RKO (cell line): ENCODE measurements at regions not wholly inside any gene's neighbourhood (a gene's known extent, or its start where the extent isn't known, plus 50 kb on each side); places are given as distances from the start of the nearest gene placed in this dataset.

Experiments
- DNase-seq: peaks from one replicate; pipeline ENCODE4 v3.0.0-alpha.2; 2016; ENCODE audit warnings: low spot score

DNA sequence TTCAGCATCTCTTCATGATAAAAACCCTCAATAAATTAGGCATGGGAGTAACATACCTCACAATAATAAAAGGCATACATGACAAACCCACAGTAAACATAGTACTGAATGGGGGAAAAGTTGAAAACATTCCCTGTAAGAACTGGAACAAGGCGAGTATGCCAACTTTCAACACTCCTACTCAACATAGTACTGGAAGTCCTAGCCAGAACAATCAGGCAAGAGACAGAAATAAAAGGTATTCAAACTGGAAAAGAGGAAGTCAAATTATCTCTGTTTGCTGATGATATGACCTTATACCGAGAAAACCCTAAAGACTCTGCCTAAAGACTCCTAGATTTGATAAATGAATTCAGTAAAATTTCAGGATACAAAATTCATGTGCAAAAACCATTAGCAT lies 167.6 kb downstream of the TMEM38B start:
- DNase-seq: no peak

DNA sequence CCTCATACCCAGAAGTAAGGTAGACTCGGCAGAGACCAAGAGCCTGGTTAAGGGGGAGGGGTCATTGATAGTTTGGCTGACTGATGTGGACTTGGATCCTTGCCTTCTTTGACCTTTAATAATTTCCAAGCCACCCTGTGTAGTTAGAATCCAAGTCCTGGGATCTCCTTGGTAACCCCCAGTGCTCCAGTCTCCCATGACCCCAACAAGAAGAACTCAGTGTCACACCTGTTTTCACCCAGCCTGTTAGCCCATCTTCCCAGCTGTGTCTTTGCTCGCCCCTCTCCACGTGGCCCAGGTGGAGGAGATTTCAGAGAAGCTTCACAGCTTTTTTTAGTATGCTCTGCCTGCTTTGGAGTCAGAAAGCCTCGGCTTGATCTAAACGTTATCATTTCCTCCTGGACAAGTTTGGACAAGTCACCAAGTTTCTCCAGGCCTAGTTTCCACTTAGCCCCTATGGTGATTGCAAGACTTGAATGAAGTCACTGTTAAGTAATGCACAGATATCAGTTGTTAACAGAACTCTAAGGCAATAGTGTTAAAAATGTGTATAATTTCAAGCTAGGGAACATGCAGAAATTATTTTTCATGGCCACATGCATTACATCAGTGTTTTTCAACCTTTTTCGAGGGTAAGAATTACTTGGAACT lies 170.0 kb downstream of the TMEM38B start:
- DNase-seq: no peak

DNA sequence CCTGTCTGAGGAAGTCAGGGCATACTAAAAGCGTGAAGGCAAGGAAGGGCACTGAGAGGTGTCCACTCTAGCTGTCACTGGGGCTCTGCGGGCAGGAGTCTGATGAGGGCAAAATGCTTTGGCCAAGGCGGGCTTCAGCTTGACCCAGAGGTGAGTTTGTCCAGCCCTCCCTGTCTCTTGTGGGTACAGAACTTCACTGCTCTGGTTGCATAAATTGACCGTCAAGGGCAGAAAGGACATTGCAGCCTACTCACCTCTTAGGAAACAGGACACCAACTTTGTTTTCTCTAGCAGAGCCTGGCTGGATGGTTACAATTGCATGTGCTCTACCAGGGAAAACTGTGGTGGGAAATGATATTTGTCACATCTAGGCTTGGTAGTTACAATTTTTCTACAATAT lies 170.9 kb downstream of the TMEM38B start:
- no peak for DNase-seq

DNA sequence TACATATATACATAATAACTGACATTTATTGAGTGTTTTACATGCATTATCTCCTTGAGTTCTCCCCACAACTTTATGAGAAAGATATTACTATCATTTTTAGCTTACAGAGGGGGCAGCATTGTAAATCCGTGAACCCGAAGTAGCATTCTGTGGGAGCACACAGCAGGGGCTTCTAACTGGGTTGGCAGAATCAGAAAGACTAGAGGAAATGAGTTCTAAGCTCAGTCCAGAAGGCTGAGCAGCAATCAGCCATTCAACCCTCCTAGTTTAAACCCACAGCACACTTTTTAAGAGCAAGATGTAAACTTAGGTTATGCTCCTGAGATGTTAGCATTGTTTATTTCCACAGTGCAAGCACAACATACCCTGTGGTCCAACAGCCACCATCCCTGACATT lies 177.2 kb downstream of the TMEM38B start:
- no peak for DNase-seq

DNA sequence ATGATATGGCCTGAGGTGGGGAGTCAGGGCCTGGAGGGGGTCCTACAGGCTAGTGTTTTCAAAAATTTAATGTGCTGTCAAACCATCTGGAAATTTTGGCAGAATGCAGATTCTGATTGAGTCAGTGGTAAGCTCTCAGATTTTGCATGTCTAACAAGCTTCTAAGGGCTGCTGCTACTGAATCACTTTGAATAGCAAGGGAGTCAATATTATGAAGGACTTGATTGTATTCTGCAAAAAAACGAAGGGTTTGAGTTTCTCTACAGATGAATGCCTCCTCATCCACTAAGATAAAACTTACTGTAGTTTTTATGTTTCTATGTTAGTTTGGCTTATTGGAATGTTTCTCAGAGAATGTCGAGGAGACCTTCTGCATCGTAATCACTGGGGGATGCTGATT lies 179.5 kb downstream of the TMEM38B start:
- DNase-seq: no peak

DNA sequence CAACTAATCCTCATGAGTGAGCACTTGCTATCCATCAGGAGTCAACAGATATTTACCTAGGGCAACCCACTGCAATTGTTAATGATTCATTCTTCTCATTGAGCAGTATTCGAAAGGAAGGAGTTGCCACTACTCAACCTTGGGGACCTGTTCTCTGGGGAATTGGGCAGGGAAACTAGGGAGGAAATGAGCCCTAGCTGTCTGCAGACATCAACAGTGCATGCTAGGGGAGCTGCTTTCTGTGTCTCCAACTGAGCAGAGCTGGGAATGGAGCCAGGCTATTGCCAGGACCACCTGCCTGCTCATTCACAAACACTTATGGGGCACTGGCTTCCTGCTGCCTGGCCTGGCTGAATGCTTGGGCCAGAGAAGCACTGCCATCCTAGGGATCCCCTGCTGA lies 183.4 kb downstream of the TMEM38B start:
- no peak for DNase-seq

DNA sequence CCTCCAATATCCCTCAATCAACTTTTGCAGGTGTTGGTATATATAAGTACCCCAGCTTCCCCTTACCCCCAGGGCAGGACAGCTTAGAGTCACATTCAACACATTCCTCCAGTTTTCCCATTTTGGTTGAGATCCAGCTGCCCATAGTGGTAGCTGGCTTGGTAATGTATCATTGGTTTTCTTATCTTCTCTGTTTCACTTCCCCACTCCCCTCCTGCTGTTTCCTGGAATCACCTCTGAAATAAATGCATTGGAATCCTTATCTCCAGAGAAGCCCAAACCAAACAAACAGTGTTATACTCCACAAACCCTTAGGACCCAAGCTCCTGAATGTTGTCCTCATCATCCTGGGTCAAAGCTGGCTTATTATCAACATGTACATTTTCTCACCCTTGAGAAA lies 184.8 kb downstream of the TMEM38B start:
- DNase-seq: no peak

DNA sequence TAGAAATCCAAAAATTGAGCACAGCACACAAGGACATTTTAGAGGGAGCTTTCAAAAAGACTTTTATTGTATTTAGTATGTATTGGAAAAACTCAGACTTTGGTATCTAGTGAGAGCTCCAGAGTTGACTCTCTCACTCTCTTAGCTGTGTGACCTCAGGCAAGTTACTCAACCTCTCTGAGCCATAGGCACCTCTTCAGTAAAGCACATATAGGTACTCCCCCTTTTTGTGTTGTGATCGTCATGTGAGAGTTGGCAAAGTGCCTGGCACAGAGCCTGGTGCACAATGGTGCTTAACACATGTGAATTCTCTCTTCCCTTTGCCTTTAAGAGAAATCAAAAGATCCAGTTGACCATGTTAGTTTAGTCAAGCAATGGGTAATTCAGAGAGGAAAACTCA lies 186.2 kb downstream of the TMEM38B start:
- no peak for DNase-seq

DNA sequence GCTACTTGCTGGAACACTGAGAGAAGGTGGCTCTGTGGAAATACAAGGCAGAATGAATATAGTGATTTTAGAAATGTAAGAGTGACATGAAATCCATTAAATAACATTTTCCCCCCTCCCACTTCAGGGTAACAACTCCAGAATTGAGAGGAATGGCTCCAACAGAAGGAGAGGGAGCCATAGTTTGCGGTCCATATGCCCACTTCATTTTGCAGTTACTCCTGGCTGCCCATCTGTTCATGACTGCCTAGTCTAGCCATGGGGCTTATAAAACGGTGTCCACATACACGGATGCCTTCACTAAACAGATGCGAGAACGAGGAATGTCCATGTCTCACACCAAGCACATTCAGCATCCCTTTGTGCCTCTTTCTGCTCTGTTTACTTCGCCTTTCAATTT lies 186.7 kb downstream of the TMEM38B start:
- no peak for DNase-seq

DNA sequence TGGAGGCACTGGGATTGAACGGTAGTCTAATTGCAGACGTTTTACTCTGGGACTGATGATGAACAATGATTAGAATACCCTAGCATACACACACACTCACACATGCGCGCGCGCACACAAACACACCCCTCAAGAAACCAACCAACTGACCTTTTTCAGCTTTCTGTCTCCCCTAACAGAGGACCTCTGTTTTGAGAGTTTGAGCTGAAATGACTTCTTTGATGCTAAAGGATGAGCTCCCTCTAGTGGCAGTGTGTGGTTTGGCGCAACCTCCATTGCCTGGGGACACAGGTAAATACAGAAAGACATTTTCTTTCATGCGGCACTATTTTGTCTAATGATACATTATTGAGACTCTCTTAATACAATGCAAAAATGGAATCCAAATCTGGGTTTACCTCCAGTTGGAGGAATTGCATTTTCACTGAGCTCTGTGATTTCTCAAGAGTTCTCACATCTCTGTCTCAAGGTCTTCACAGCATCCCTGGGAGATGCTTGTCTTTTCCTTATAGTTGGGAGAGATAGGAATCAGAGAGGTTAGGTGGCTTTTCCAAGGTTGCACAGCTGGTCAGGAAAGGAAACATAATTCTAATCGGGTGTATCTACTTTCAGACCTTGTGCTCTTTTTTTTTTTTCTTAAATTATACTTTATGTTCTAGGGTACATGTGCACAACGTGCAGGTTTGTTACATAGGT lies 187.5 kb downstream of the TMEM38B start:
- DNase-seq: peak; percentile 75

DNA sequence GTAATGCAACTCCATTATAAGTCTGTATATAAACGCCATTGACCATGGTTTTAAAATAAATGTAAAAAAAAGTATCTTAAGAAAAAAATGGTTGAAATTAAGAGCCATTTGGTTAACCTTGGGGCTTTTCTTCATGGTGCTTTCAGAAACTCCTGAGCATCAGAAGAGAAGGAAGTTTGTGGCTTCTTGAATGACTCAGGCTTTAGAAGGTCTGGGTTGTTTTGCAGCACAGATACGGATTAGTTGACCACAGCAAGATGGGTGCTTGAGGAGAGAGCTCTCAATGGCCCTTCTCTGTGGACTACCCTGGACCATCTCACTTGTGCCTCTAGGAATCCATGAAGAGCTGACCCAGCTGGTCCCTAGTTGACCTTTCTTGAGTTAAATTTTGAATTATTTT lies 189.5 kb downstream of the TMEM38B start:
- no peak for DNase-seq

DNA sequence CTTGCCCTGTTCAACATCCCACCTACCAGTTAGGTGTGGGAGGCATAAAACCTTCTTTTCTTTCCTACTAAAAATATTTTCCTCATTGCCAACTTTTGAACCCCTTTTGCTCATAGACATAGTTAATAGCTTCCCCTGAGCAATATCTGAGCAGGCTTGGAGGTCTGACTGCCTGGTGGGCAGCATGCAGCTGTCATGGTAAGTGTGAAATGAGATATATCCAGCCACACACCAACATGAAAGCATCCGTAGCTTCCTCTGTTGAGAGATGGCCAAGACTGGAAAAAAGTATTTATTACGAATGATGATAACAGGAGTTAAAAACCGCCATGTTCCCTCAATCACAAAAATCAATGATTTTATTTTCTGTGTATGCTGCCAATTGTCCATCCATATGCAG lies 190.1 kb downstream of the TMEM38B start:
- no peak for DNase-seq

DNA sequence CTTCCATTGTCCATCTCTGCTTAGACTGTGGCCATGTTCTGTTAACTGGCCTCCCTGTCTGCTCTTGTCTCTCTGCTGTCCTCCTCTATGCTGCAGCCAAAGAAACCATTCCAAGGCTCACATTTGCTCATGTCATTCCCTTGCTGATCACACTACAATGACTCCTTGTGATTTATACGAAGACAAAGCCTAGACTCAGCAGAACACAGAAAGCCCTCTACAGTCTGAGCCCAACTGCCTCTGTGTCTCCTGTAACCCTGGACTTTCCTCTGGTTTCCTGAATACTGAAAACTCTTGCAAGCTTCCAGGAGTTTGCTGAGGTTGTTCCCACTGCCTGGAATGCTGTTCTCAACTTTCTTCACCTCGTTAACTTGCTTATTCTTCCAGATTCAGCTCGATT lies 191.8 kb downstream of the TMEM38B start:
- DNase-seq: no peak

DNA sequence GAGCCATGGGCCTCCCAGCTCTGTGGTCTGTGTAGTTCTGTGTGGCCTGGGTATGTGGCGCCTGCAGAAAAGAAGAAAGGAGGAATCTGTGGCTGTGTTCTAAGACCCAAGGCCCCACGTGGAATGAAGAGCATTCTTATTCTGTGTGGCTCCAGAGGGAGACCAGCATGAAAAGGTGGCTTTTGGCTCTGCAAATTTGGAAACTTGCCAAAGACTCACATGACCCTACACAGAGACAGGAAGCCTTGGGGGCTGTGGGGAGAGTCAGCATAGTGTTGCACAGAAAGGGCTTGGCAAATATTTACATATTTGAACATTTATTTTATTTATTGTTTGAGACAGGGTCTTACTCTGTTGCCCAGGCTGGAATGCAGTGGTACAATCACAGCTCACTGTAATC lies 193.3 kb downstream of the TMEM38B start:
- no peak for DNase-seq

DNA sequence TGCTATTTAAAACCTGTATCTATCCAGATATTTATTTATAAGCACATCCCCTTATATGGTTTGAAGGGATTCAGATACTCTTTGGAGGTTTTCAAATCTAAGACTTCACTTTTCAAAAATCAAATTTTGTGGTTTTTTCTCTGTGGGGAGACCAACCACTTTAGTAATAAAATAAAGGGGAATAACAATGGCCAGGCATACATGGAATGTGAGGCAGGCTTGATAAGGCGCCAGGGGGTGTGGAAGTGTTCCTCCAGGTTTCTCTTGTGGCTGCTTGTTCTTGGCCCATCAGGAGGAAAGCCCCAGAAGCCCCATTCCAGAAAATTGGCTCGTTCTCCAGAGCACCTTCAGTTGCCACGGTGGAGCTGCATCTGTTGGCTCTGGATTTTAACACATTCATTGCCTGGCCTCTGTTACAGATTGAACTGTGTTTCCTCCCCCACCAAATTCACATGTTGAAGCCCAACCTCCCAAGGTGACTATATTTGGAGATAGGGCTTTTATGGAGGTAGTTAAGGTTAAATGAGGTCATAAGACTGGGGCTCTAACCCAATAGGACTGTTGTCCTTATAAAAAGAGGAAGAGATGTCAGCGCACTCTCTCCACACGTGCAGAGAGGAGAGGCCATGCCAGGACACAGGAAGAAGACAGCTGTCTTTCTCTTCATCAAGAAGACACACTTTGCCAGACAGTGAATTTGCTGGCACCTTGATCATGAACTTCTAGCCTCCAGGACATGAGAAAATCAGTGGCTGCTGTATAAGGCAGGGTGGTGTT lies 195.9 kb downstream of the TMEM38B start:
- DNase-seq: no peak

DNA sequence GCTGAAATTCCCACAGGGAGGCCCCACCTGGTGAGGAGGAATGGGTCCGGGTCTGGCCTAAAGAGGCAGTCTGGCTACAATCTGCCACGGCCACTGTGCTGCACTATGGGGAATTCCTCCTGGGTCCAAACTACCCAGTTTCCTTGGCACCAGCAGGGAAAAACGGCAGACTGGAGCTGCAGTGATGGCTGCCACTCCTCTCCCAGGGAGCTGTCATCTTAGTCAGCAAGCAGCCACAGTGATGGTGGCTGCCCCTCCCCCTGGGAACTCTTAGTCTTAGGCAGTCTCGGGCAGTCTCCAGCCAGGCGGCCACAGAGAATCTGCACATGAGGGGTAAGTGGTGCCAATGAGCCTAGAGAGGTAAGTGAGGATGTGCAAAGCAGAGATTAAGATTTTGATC lies 205.8 kb downstream of the TMEM38B start:
- no peak for DNase-seq

DNA sequence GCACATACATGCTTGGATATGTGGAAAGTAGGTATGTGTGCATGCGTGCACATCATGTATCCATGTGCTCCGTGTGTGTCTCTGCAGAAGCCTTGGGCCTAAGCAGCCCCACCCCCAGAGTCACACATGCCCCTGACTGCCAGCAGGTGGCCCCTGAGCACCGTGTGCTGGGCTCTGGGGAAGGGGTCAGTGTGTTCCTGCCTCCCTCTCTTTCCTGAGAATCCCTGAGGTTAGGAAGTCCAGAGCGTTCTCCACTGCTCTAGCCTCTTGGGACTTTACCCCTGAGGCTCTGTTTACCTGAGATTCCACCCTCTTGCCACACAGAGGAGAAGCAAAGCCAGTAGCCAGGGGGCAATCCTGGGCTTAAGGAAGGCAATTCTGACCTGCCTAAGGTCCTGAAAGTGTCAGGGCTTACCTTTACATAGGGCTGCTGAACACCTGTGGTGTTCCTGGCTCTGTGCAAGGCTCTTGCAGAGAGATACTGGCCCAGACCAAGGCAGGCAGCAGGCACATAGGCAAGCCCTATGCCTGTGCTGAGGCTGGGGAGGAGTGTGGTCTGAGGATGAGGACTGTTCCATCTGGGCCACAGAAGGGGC lies 207.3 kb downstream of the TMEM38B start:
- peak; percentile 44 for DNase-seq

DNA sequence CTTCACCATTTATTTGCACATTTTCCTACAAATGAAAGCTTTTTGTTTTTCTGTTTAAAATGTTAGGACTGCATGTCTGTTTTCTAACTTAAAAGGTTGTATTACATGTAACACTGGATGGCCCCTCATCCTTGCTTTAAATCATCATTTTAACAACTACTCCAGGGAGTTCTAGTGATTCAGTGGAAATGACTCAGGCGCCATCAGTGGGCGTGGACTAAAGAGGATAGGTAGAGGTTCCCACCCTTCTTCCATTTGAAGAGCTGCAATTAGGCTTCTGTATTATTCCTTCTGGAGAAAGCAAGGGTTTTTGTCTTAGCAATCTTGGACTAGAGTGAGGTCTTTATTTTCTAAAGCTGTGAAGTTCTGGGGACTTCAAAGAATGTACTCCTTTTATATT lies 213.7 kb downstream of the TMEM38B start:
- DNase-seq: peak; percentile 41

DNA sequence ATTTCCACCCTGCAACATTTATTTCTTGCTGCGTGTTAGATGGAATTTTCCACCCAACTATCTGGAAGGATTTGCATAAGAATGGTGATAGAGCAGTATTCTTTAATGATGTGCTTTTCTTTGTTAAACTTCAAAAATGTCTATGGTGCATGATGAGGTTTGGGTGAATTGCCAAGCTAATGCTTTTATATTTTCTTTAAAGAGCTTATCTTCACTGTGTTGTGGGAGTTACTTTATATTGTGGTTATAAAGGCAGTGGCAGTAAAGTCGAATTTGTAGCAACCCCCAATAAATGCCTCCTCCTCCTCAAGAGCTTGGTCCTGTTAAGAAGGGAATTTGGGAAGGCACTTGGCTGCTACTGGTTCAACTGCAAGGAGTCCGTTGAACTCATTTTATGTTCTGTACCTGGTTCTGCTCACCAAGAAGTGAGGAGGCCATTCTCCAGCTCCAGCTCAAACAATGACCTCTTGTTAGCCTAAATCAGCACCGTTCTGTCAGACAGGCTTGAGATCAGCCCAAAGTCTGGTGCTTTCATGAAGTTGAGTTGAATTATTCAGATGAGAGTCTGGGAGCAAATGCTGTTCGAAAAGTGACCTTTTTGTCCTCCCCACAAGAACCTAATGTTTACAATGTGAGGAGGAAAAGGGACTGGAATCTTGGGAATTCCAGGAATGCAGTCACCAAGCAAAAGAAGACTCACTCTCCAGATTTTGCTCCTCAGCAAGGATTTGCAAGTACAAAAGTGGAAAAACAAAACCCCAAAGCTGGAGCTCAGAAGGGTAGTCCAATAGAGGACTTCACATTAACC lies 217.0 kb downstream of the TMEM38B start:
- DNase-seq: no peak

DNA sequence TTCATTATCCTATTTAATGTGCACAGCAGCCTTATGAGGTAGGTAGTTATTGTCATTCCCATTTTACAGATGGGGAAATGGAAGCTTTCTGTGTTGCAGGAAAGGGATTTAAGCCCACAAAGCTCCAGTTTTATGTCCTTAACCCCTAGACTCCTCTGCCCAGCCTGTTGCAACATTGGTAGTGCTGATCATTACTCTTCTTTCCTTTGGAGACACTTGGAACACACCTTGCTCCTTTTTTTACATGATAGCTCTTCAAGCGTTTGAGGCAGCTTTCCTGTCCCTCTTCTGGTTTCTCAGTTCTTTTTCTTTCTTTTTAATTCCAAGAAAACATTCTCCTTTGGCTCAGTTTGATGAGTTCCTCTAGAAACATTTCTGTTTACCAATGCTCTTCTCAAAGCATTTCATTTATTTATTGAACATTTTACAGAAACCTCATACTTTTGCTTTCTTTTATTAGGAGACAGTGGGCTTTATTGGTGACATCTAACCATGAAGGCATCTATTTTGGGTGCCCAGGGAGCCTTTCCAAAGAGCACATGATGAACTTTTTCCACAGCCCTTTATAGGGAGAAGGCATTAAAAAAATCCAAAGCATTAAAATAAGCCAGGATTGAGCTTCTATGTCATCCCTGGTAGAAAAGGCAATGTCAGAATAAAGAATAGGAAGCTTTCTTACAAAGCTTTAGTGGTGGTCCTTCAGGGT lies 218.0 kb downstream of the TMEM38B start:
- no peak for DNase-seq

DNA sequence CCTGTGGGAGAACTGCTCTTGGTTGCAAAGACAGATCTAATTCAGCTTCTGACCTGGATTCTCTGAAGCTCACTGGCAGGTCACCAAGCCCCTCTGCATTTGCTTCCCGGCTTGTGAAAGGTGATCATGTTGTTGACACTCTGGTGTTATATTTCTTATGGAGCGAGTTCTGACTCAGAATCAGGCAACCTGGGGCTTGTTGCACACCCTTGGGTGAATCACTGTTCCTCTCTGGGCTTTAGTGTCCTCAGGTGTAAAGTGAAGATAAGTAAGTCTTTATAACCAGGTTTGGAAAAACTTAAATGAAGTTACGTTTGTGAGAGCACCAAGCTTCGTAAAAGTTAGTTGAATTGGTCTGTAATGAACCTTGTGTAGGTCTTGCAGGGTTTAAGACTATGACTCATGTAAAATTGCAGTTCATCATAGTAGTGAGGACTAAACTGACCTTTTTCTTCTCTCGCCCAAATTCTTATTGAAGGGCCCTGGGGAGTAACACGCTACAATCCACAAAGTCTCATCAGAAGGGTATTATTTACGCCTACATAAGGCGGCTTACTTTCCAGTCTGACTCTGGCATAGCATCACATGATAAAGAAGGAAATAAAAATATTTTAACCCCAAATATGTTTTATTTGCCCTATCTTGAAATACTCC lies 218.6 kb downstream of the TMEM38B start:
- no peak for DNase-seq
